KG1 (cell line): ENCODE measurements at regions not wholly inside any gene's neighbourhood (a gene's known extent, or its start where the extent isn't known, plus 50 kb on each side); places are given as distances from the start of the nearest gene placed in this dataset.

Source experiments
- DNase-seq: peaks from one replicate; lab custom pipeline; 2025; lab: John Stamatoyannopoulos, UW

- no peak for DNase-seq
Measured at GRCh38 chr22:46078241-46079092, 71.9 kb upstream of the PPARA start.

- DNase-seq = no peak
Measured at GRCh38 chr22:46079093-46079860, 71.0 kb upstream of the PPARA start.

DNA sequence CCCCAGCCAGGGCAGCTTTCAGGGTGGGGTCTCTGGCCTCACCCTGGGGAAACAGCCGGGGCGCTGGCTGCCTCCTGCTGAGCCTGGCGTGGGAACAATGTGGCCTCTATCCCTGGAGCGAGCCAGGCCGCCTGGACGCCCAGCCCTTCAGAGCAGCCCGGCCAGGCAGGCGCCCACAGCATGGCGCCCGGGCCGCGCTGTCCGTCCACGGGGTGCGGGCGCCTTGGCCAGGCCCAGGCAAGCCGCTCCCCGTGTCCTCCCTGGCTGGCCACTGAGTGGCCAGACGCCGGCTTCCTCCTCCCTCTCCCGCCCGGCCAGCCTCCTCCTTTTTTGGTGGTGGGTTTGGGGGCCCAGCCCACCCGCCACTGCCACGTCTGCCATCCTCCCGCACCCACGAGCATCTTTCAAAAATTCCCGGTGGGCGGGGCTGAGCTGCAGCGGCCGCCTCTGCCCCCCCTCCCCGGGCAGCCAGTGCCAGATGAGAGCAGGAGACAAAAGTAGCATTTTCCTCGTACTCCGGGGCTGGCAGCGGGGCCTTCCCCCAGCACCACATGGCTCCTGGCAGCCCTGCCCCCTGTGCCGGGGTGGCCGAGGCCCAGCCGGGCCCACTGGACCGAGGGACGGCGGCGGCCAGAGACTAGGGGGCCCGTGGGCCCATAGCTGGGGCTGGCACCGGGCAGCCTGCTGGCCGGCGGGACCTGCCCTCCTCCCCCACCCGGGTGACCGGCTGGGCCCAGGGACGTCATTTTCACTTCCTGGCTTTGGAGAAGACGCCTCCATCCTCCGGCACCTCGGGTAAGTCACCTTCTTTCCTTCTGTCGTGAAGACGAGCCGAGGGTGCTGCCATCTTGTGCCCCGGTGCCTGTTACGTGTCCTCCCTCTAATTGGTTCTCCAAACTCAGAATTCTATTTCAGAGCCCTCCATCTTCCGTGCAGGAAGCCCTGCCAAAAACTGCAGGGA, 70.2 kb upstream of the PPARA start:
- DNase-seq = no peak

GRCh38 chr22:46081036-46081830, 69.1 kb upstream of the PPARA start:
- no peak for DNase-seq

- DNase-seq = no peak
Measured at GRCh38 chr22:46081831-46082210, 68.5 kb upstream of the PPARA start.

DNA sequence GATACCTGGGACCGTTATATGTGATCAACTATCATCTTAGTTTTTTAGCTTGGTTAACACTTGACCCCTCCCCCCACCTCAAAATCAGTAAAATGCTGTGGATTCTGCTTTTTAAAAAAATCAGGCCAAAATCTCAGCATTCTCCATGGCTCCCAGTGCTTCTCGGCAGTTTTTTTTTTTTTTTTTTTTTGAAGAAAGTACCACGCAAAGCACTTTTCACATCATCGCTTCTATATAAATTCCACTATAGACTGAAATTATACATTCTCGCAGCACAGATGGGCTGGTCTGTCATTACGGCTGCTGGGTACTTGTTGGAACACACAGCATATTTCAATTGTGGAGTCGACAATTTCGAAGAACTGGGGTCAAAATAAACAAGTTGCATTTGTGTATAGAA, 67.7 kb upstream of the PPARA start:
- no peak for DNase-seq

GRCh38 chr22:46083383-46084350, 66.7 kb upstream of the PPARA start:
- DNase-seq = no peak

- DNase-seq = no peak
Measured at GRCh38 chr22:46084376-46084775, 66.0 kb upstream of the PPARA start.

DNA sequence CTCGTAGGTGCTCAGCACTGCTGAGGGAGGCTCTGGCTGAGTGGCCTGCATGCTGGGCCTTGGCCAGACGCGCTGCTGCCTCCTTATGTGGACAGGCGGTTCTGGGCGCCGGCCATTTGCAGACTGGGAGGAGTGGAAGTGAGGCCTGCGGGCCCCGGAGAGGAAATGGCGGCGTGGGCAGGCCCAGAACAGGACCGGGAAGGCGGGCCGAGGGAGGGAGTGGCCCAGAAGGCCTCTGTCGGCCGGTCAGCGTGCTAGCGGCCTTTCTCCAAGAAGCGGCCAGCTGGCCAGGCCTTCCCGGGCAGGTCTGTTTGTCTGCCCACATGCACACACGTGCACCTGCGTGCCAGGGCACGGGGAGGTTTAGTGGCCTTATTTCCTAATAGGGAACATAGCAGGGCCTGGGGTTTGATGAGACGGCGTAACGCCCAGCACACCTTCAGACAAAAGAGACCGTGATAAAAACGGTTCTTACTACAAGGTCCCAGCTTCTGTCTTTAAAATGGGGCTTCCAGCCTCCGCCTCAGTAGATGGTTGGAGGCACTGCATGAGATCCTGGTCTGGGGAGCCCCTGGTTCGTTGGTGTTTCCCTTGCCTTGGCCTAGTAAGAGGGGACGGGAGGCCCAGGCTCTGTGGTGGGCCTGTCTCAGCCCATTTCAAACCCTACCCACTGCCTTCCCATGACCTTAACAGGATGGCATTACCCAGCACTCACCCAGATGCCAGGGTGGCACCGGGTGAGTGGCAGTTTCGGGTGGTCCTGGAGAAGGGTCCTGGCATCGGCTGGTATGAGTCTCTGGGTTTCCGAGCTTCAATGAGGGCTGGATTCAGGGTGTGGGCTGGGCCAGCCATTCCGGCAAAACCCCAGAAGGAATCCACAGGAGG, 65.1 kb upstream of the PPARA start:
- no peak for DNase-seq

DNA sequence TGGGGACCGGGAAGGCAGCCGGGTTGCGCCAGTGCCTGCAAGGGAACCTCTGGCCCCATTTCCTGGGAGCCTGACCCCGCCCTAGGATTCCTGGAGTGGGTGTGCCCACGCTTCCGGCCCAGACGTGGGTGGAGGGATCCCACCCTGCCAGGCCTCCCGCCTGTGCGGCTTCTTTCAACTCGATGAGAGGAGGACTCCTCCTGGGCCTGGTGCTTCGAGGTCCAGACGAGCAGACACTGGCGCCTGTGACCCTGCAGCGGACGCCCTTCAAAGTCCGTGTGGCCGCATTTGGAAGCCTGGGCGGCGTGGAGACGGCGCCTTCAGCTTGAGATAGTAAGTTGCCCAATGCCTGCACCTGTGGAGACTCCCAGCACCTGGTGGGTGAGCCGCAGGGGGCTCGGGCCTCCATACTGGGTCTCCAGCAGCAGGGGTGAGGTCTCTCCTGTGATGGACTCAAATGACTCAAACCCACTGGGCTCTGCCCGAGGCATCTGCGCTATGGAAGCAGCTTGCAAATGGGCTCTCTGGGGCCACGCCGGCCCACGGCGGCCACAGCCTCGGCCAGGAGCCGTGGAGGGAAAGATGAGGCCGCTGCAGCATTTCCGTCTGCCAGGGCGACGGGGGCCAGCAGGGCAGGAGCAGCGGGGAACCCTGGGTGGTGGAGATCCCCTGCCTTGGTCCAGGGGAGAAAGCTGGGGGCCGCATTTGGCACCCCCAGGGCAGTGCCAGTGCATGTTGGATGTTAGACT, 64.3 kb upstream of the PPARA start:
- DNase-seq = no peak

GRCh38 chr22:46086577-46087335, 63.6 kb upstream of the PPARA start:
- DNase-seq = no peak

- no peak for DNase-seq
Measured at GRCh38 chr22:46087336-46087690, 63.0 kb upstream of the PPARA start.

GRCh38 chr22:46087816-46088277, 62.5 kb upstream of the PPARA start:
- no peak for DNase-seq

- DNase-seq = no peak
Measured at GRCh38 chr22:46088541-46089311, 61.6 kb upstream of the PPARA start.

- DNase-seq = no peak
Measured at GRCh38 chr22:46089426-46090035, 60.8 kb upstream of the PPARA start.

DNA sequence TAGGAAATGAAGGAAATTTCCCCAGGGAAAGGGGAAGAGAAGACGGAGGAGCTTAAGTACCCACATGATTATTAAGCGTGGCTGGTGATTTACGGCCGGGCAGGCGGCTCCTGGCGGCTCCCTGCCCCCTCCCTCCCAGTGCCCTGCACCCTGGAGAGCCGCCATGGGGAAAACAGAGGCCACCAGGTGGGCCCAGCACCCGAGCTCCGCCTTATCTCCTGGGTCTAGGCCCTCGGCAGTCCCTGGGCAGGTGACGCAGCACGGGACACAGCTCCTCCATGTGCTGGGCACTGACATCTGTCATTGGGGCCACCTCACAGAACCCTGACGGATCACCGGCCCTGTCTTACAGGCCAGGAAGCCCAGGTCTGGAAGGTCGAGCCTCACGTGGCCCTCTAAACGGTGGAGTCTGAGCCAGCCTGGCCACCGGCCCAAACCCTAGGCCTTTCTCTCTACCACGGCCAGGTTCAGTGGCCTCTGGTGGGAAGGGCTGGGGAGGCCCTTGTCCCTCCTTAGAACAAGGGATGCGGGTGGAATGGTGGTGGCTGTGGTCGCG, 60.2 kb upstream of the PPARA start:
- DNase-seq = no peak
